BLaER1 (cell line): ENCODE measurements at regions not wholly inside any gene's neighbourhood (a gene's known extent, or its start where the extent isn't known, plus 50 kb on each side); places are given as distances from the start of the nearest gene placed in this dataset.
"Not testable (repeated sequence)": the region's sequence is repeated elsewhere in the genome, so short reads cannot be mapped to it uniquely, and the experiment has no call there.

ENCODE experiments used
- H3K27ac ChIP-seq: shearing (Covaris generic); formaldehyde crosslinking; 2 replicates; pipeline ENCODE4 v1.8.1; 2022
- H3K27me3 ChIP-seq: shearing (Covaris generic); formaldehyde crosslinking; 2 replicates; pipeline ENCODE4 v1.8.1; 2022
- H3K36me3 ChIP-seq: shearing (Covaris generic); formaldehyde crosslinking; 2 replicates; pipeline ENCODE4 v1.8.1; 2022
- H3K4me1 ChIP-seq: shearing (Covaris generic); formaldehyde crosslinking; 2 replicates; pipeline ENCODE4 v1.8.1; 2022
- H3K4me2 ChIP-seq: shearing (Covaris generic); formaldehyde crosslinking; 2 replicates; pipeline ENCODE4 v1.8.1; 2022
- H3K4me3 ChIP-seq: shearing (Covaris generic); formaldehyde crosslinking; 2 replicates; pipeline ENCODE4 v1.8.1; 2022
- H3K9ac ChIP-seq: shearing (Covaris generic); formaldehyde crosslinking; 2 replicates; pipeline ENCODE4 v1.8.1; 2022
- H3K9me3 ChIP-seq: shearing (Covaris generic); formaldehyde crosslinking; 2 replicates; pipeline ENCODE4 v1.8.1; 2022
- H4K20me1 ChIP-seq: shearing (Covaris generic); formaldehyde crosslinking; 2 replicates; pipeline ENCODE4 v1.8.1; 2022
- Cebpa-rat ChIP-seq: shearing (Covaris generic); IDR thresholded peaks from 2 replicates; pipeline ENCODE4 v1.8.1; 2022

GRCh38 chr12:54719691-54720090 is 71.5 kb upstream of the DCD start:
- H3K4me1 ChIP-seq: 0 out of 2 replicates have a peak, but pooled peaks cover under 1% of the 10 kb centered on the region
- H4K20me1 ChIP-seq: no peaks in the 10 kb centered on the region
- no peak overlapping the region; the same call in 1 of the 2 replicates for H3K4me2 ChIP-seq
- H3K27me3 ChIP-seq: no peaks in the 10 kb centered on the region
- TF ChIP-seq Cebpa-rat: no peak
- H3K36me3 ChIP-seq: no peaks in the 10 kb centered on the region
- no peak overlapping the region for H3K27ac ChIP-seq
- no peak overlapping the region for H3K4me3 ChIP-seq
- H3K9ac ChIP-seq: no peak overlapping the region
- H3K9me3 ChIP-seq: no peaks in the 10 kb centered on the region

DNA sequence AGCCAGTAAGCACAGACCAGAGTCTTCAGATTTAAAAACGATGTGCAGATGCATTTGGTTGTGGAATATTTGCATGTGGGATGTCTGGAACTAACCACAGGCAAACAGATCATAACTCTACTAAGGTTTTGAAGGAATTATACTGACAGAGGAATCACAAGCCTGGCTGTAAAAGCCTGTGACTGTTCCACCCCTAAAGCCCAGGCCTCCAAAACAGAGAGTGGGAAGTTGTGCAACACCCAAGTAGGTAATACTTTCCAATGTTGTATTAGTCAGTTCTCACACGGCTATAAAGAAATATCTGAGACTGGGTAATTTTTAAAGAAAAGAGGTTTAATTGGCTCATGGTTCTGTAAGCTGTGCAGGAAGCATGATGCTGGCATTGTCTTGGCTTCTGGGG is 68.1 kb upstream of the DCD start:
- Histone ChIP-seq H3K4me2 (no peak overlapping the region), H3K27ac (no peak overlapping the region), H3K27me3 (no peaks in the 10 kb centered on the region), H4K20me1 (no peaks in the 10 kb centered on the region), H3K4me1 (no peaks in the 10 kb centered on the region), H3K36me3 (no peaks in the 10 kb centered on the region), H3K9ac (no peak overlapping the region), H3K9me3 (no peaks in the 10 kb centered on the region), H3K4me3 (no peak overlapping the region)
- TF ChIP-seq Cebpa-rat: no peak

DNA sequence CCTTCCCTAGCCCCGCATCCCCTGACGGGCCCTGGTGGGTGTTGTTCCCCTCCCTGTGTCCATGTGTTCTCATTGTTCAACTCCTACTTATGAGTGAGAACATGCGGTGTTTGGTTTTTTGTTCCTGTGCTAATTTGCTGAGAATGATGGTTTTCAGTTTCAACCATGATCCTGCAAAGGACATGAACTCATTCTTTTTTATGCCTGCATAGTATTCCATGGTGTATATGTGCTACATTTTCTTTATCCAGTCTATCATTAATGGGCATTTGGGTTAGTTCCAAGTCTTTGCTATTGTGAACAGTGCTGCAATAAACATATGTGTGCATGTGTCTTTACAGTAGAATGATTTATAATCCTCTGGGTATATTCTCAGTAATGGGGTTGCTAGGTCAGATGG is 65.7 kb upstream of the DCD start:
- H3K4me2 ChIP-seq, H4K20me1 ChIP-seq, H3K4me3 ChIP-seq, H3K36me3 ChIP-seq, H3K4me1 ChIP-seq, H3K27me3 ChIP-seq, H3K9ac ChIP-seq, H3K27ac ChIP-seq, H3K9me3 ChIP-seq: not testable (repeated sequence)

DNA sequence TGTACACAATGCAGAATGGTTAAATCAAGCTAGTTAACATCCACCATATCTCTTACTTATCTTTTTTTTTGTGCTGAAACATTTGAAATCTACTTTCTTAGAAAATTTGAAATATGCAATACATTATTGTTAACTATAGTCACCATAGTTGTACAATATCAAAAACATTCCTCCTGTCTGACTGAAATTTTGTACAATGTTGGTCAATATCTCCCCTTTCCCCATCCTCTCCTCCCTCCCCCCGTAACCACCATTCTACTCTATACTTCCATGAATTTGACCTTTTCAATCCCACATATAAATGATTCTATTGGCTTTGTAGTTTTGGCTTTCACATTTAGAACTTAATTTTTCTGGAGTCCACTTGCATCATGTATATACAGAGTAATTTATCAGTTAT is 63.5 kb upstream of the DCD start:
- H3K4me1 ChIP-seq: no peaks in the 10 kb centered on the region
- no peaks in the 10 kb centered on the region for H3K27me3 ChIP-seq
- no peaks in the 10 kb centered on the region for H3K9me3 ChIP-seq
- H3K27ac ChIP-seq: no peak overlapping the region
- H3K4me2 ChIP-seq: no peak overlapping the region
- no peaks in the 10 kb centered on the region for H4K20me1 ChIP-seq
- no peaks in the 10 kb centered on the region for H3K36me3 ChIP-seq
- no peak for TF ChIP-seq Cebpa-rat
- no peak overlapping the region for H3K9ac ChIP-seq
- H3K4me3 ChIP-seq: no peak overlapping the region

DNA sequence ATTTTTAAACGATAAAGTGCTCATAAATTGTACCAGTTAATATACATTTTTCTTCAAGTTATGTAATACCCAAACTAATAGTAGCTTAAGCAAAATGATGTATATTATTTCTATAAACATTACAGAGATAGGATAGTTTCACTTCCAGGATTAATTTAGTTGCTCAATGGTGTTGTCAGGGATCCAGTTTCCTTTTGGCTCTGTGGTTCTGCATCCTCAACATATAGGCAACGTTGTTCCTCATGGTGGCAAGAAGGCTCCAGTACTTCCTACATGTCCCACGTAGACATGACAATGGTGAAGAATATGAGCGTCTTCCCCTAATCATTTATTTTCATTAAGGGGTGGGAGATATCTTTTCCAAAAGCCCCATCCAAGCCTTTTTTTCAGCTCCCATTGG is 60.7 kb upstream of the DCD start:
- H3K4me3 ChIP-seq: no peak overlapping the region
- no peaks in the 10 kb centered on the region for H3K36me3 ChIP-seq
- H3K9me3 ChIP-seq: no peaks in the 10 kb centered on the region
- no peak overlapping the region for H3K4me2 ChIP-seq
- no peak for TF ChIP-seq Cebpa-rat
- H3K9ac ChIP-seq: no peak overlapping the region
- no peaks in the 10 kb centered on the region for H3K27me3 ChIP-seq
- no peaks in the 10 kb centered on the region for H4K20me1 ChIP-seq
- no peak overlapping the region for H3K27ac ChIP-seq
- no peaks in the 10 kb centered on the region for H3K4me1 ChIP-seq

GRCh38 chr12:54704202-54704601 is 56.0 kb upstream of the DCD start:
- H3K4me1 ChIP-seq: no peaks in the 10 kb centered on the region
- no peak for TF ChIP-seq Cebpa-rat
- no peaks in the 10 kb centered on the region for H3K9me3 ChIP-seq
- H3K27me3 ChIP-seq: no peaks in the 10 kb centered on the region
- no peak overlapping the region for H3K27ac ChIP-seq
- H3K9ac ChIP-seq: no peak overlapping the region
- H3K4me2 ChIP-seq: no peak overlapping the region
- H3K4me3 ChIP-seq: no peak overlapping the region
- no peaks in the 10 kb centered on the region for H3K36me3 ChIP-seq
- no peaks in the 10 kb centered on the region for H4K20me1 ChIP-seq

GRCh38 chr12:54701940-54702592 is 53.9 kb upstream of the DCD start:
- no peak overlapping the region for H3K9ac ChIP-seq
- H3K4me2 ChIP-seq: no peak overlapping the region
- no peaks in the 10 kb centered on the region for H3K27me3 ChIP-seq
- no peaks in the 10 kb centered on the region for H3K36me3 ChIP-seq
- H3K9me3 ChIP-seq: no peaks in the 10 kb centered on the region
- no peak overlapping the region for H3K4me3 ChIP-seq
- H3K4me1 ChIP-seq: no peaks in the 10 kb centered on the region
- H3K27ac ChIP-seq: no peak overlapping the region
- TF ChIP-seq Cebpa-rat: no peak
- no peaks in the 10 kb centered on the region for H4K20me1 ChIP-seq

GRCh38 chr12:54700849-54701248 is 52.7 kb upstream of the DCD start:
- Histone ChIP-seq H4K20me1 (no peaks in the 10 kb centered on the region), H3K4me1 (no peaks in the 10 kb centered on the region), H3K27ac (no peak overlapping the region), H3K36me3 (no peaks in the 10 kb centered on the region), H3K4me2 (no peak overlapping the region), H3K9ac (no peak overlapping the region), H3K9me3 (no peaks in the 10 kb centered on the region), H3K4me3 (no peak overlapping the region), H3K27me3 (no peaks in the 10 kb centered on the region)
- TF ChIP-seq Cebpa-rat: no peak

GRCh38 chr12:54700301-54700700 is 52.1 kb upstream of the DCD start:
- H3K4me1 ChIP-seq: no peaks in the 10 kb centered on the region
- H3K9ac ChIP-seq: no peak overlapping the region
- no peaks in the 10 kb centered on the region for H3K9me3 ChIP-seq
- no peaks in the 10 kb centered on the region for H3K36me3 ChIP-seq
- H3K4me2 ChIP-seq: no peak overlapping the region
- no peak overlapping the region for H3K4me3 ChIP-seq
- no peaks in the 10 kb centered on the region for H4K20me1 ChIP-seq
- H3K27ac ChIP-seq: no peak overlapping the region
- TF ChIP-seq Cebpa-rat: no peak
- H3K27me3 ChIP-seq: no peaks in the 10 kb centered on the region
